Dedifferentiated amniotic fluid mesenchymal stem cell (primary cell): ENCODE measurements at regions not wholly inside any gene's neighbourhood (a gene's known extent, or its start where the extent isn't known, plus 50 kb on each side); places are given as distances from the start of the nearest gene placed in this dataset.
"Not testable (repeated sequence)": the region's sequence is repeated elsewhere in the genome, so short reads cannot be mapped to it uniquely, and the experiment has no call there.

Experiments
- DNase-seq: peaks from one replicate; pipeline ENCODE4 v3.0.0-alpha.2; 2016; ENCODE audit errors: extremely low spot score

DNA sequence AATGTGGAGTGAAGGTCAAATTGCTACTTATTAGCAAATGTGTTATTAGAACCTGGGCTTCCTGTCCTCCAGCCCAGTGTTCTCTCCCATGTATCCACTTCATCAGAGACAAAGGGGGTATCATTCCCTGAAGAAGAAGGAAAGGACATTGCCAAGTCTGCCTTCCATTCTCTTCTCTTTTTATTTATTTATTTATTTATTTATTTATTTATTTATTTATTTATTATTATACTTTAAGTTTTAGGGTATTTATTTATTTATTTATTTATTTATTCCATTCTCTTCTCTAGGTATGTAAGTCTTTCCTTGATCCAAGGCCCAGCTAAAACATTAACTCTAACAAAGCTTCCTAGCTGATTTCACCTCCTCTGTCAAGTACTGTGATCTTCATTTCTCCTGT is 277.8 kb upstream of the DNAJC19 start:
- DNase-seq, result no peak

DNA sequence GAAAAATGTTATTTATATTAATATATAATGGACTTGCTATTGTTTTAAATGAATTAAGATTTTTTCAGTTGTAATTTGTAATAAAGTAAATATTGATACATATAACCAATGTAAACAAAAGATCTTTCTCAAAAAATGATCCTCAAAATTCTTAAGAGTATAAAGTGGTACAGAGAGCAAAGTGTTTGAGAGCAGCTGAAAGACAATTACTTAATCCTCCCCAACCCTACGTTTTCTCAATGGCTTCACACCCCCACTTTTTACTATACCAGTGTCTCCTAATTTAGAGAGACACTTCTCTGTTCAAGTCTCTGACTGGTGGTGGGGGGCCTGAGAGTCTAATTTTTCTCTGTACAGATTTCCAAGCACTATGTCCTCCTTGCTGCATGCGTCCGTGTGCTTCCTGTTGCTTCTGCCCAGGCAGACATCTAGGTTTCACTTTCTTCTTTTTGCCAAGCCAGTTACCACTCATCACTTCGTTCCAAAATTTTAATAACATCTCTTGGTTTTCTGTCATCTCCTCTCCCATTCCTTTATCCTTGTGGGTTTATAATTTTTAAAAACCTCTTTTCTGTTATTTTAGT is 276.3 kb upstream of the DNAJC19 start:
- DNase-seq, result no peak

DNA sequence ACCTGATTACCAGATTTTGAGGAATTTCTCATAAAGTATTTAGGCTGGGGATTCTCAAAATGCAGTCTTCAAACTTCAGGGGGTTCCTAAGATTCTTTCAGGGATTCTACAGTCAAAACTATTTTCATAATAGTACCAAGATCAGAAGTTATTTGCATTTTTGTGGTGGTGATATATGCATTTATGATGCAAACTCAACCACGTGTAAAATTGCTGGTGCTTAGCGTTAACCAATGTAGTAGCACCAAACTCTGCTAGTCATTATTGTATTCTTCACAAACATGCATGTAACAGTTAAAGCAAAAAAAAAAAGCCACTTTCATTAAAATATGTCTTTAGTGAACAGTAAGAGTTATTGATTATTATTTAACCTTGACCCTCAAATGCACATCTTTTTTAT is 274.9 kb upstream of the DNAJC19 start:
- no peak for DNase-seq

DNA sequence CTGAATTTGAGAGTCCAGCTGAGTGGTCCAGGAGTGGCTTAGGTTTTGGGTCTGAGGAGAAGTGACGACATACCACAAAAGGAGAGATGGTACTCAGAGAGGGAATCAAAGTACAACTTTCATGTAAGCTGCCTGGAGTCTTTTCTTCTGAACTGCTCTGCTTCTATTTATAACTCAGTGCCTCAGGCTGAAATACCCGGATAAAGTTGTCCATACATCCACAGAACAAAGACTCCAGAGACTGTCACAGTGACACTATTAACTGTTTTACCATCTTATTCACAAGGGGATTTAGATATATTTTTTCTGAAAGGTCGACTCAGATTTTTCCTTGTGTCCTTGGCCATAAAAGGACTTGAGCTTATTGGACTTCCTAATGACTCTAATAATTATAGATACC is 264.3 kb upstream of the DNAJC19 start:
- no peak for DNase-seq

DNA sequence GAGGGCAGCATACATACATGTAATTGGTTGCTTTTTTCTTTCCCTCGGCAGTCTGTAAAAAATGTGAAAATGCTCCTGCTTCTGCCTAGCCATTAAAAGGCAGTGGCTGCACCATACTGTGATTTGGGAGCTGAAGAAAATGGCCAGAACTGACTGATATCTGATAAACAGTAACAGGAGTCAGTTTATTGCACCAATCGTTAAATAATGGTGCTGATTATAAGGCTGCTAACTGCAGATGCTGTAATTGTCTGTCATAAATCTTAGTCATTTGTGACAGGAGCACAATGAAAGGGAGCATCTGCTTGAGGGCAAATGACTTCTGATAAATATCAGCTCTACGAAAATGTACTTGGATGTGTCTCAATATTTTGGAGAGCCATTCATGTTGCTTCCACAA is 263.1 kb upstream of the DNAJC19 start:
- no peak for DNase-seq

DNA sequence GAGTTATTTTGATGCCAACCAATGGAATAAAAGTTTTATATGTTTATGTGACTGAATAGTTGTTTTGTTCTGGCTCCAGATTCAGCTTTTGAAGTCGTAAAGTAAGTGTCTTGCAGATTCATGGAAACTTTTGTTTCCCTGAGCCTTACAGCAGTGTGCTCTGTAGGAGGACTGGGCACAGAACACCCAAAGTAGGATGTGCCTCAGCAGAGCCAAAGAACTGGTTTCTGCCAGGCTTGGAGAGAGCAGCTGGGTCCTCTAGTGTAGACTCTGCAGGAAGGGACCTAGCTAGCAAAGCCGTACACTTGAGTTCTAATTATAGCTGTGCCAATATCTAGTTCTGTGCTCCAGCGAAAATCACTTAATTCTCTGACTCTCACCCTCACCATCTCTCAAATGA is 261.2 kb upstream of the DNAJC19 start:
- no peak for DNase-seq

DNA sequence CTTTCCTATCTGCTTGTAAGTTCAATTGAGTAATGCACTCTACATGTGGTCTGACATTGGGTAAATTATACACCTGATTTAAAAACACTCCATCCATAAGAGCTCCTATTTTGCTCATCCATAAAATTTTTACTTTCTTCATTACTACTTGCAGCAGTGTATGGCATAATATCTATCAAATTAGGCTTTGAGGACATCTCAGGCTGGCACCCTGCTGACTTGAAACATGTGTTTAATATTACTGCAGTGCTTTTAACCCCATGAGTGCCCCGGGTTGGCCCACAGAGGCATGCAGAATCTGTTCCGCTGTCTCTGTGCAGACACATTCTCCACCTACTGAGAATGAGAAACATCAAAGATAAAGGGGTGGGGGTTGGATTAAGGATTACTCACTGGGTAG is 249.9 kb upstream of the DNAJC19 start:
- no peak for DNase-seq

DNA sequence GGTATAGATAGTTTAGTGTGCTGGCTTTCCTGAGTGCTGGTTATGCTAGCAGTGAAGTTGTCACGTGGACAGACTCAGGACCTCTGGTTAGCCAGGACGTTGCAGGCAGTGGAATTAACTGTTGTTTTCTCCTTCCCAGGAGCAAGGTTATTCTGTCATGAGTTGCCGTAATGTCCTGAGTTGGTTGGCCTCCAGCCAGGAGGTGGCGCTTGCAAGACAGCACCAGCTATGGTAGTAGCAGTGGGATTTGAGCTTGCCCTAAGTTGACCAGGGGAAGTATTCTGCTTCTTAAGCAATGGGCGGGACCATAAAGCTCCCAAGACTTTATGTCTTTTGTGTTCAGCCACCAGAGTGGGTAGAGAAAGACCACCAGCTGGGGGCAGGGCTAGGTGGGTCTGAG is 240.7 kb upstream of the DNAJC19 start:
- no peak for DNase-seq

DNA sequence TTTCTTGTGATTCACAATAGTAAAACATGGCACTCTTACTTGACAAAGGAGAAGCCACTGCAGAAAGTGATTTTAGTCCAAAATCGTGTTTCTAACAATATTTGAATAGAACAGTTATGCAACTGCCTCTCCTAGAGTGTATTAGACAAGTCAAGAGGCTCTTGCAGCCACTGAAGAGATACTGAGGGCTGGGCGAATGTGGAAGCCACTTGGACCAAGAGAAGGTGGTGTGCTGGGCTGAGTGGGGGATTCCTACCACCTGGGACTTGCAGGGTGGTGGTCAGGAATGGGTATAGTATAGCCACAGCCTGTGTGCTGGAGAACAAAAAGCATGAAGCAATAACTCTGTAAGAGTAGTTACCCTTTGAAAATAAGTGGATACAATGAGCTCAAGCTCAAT is 223.8 kb upstream of the DNAJC19 start:
- no peak for DNase-seq

DNA sequence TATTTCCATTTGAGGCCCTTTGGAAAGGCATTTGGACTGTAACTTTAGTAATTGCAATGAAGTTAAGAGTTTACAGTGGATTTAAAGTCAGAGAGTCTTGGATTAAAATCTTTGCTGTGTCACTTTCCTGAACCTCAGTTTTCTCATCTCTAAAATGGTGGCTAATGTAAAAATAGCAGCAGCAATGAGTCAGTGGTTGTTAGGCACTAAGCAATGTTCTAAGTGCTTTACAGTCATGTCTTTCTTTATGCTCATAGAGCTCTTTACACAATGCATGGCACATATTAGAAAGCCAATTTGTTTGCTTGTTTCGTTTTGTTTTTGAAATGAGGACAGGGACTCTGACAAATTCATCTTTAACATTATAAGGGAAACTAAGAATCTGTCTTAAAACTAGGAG is 222.7 kb upstream of the DNAJC19 start:
- no peak for DNase-seq

DNA sequence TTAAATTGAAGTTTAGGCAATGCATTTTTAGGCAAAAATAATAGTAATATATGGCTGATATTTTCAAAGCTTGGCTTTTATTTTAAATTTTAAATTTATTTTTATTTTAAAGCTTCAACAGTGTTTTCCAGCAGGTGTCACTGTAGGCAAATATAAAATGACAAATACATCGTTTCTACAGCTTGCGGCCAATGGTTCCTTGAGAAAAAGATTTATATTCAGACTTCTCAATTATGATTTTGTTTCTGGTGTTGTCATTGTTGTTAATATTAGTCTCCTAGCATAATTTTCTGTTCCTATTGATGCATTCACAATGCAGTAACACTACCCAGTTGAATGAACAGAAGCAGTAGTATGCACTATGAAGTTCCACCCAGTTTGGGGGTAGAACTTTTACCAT is 220.7 kb upstream of the DNAJC19 start:
- peak; percentile 37 for DNase-seq

DNA sequence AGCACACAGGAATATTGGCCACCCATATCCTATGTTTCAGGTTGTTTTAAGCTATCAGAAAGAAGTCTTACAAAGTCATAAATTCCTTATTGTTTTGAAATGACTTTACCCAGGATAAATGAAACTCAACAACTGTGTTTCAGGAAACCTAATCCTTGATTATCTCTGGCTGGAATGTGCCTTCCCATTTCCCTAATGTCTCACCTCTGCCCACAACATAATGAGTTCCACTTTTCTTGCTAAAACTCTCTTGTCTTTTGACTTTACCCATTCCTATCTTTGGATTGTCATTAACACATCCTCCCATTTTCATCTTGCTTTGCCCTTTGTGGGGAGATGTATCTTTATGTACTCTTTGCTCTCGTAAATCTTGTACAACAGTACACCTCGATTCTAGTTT is 200.0 kb upstream of the DNAJC19 start:
- no peak for DNase-seq

DNA sequence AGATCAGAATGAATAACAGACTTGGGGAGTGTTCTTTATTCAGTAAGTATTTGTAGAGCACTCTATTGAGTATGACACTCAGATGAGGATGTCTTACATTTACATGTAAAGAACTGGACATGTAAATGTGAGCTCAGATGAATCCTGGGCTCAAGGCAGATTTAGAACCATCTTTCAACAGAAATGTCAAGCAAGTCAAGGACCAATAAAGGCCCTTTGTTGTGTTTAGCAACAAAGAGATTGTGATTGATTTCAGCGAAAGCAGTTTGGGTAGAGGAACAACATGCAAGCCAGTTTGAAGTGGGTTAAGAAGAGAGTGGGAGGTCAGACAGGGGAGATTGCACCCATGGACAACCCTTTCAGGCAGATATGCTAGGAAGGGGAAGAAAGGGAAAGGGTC is 194.2 kb upstream of the DNAJC19 start:
- no peak for DNase-seq

DNA sequence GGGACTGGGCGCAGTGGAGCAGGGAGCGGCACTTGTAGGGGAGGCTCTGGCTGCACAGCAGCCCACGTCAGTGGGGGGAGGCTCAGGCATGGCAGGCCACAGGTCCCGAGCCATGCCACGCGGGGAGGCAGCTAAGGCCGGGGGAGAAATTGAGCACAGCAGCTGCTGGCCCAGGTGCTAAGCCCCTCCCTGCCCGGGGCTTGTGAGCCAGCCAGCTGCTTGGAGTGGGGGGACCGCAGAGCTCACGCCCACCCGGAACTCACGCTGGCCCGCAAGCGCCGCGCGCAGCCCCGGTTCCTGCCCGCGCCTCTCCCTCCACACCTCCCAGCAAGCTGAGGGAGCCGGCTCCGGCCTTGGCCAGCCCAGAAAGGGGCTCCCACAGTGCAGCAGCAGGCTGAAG is 193.5 kb upstream of the DNAJC19 start:
- DNase-seq, result not testable (repeated sequence)

DNA sequence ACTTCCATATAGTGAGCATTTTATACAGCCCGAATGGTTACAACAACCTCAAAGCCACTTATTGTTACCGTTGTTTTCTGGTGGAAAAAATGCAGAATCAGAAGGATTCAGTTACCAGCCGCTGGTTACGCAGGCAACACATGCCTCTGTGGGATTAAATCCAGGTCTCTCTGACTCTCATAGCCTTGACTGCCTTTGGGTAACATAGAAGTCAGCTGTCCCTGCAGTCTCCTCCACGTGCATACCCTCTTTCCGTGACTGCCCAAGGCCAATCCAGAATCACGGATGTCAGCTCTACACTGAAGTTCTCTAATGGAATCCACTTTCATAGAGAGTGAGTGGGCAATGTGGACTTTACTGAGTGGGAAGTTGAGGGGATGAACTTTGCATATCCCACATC is 189.5 kb upstream of the DNAJC19 start:
- no peak for DNase-seq

DNA sequence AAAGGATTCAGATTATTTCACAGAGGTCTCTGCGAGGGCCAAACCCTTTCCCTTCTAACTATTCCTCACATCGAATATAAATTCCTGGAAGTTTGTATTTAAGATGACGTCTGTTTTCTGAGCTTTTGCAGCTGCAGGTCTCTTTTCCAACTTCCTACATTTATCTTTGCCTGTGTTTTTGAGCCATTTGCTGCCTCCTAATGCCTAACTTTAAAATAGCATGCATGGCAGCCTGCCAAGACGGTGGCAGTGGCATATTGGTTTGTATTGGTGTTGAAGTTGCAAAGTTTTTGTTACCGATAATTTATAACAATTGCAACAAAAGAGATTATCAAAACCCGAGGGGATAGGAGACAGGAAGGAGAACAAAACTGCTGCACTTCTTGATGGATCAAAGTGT is 187.1 kb upstream of the DNAJC19 start:
- DNase-seq, result peak; percentile 29

DNA sequence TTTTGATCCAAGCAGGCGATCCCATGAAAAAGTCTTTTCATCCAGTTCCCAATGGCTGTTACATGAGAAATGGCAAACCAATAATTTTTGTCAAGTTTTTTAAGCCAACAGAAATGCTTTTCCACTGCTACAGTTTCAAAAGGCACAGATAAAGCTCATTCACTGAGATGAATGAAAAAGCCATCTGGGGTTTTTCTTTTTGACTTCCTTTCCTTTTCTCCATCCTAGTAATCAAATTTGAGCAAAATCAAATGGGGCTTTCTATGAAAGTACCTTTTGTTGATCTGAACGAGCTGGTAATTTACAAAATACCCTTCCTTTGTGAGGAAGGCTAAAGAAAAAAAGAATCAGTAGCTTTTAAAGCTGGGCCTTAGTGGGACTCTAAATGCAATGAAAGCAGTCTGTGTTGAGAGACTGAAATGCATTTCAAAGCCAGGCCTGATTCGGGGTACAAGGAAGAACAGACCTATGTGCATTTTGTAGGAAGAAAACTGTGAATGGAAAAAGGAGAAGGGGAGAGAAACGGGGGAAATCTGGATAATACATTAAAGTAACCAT is 185.2 kb upstream of the DNAJC19 start:
- no peak for DNase-seq

DNA sequence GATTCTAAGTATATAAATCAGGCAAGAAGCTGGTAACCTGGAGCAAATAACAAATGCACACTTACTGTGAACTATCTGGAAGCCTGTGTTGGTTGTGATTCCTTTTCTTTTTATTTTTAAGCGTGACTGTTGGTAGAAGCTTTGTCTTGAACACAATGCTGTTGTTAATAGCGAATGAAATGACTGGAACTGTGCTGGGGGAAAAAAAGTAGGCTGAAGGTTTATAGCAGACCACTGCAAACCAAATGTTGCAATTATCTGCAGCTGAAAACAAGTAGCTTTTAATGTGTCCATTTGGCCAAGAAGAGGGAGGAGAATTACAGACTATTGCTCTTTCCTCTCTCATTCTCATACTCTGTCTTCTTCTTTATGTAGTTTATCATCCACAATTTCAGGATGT is 184.5 kb upstream of the DNAJC19 start:
- DNase-seq, result no peak

DNA sequence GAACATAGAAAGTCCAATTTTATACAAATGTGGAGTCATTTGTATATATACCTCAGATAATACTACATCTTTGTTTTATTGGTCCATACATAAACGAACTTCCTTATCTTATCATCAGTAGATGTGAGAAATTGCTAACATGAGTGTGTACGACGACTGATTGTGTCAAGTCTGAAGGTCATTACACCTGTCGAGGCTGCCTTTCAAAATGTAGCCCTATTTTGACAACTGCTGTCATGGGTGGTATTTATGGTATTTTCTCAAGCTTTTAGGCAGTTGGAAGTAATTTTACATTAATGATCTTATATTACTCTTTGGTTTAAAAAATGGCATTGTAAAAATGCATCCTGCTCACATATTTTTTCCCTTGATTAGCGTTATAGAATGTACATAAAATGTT is 183.7 kb upstream of the DNAJC19 start:
- DNase-seq, result no peak

DNA sequence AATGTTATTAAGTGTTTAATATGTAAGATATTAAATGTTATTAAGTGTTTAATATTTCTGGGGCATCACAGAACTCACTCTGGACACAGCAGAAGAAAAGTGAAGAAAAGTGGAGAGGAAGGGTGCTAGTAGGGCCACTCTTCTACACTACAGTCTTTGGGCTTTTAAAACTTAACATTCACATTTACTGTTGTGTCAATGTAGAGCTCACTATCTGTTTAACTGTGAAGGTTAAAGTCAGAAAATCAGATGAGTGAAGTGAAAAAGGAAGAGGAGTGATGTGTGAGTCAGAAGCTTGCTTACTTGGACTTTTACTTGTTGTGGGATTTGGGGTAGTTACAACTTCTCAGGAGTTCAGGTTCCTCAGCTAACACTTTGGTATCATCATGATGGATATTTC is 145.3 kb upstream of the DNAJC19 start:
- DNase-seq, result no peak

DNA sequence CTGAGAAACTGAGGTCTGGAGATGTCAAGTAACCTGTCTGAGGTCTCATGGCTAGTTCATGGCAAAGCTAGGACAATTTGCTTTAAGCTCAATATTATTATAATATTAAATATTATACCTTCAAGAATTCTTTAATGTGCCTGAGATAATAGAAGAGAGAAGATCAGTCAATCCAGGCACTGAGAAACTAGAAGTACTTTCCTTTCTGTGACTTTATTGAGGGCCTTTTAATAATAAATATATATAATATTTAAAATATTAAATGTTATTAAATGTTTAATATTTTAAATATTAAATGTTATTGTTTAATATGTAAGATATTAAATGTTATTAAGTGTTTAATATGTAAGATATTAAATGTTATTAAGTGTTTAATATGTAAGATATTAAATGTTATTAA is 144.3 kb upstream of the DNAJC19 start:
- no peak for DNase-seq

DNA sequence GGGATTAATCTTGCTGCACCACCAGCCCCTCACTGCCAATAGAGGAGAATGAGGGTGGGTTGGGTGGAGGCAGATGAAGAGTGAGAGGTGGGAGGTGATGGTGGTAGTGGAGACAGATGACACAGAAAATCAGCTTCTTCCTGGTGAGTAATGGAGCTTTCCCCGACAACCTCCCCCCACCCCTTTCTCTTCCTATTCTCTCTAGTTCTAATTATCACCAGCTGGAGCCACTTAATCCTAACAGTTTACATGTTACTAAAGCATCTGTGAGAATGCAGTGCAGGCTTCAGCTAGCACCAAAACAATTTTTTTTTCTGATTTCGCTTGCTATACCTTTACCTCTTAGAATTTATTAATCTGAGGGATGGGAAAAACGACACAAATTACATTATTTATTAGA is 116.1 kb upstream of the DNAJC19 start:
- no peak for DNase-seq

DNA sequence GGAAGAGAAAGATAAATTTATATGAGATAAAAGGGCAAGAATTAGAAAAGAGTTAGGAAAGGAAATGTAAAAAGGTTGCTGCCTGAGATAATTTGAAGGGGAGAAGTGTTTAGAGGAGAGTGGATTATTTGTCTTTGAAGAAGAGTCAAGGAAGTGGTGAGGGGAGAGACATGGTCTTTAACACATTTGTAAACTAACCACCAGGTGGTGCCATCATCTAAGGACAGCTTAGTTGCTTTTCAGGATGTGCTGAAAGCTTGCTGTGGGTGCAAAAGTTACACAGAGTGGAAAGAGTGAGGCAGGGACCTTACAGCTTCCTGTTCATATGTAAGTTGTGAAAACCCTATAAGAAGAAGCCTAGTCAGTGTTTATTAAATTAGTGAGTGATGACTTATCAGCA is 114.1 kb upstream of the DNAJC19 start:
- DNase-seq, result no peak

DNA sequence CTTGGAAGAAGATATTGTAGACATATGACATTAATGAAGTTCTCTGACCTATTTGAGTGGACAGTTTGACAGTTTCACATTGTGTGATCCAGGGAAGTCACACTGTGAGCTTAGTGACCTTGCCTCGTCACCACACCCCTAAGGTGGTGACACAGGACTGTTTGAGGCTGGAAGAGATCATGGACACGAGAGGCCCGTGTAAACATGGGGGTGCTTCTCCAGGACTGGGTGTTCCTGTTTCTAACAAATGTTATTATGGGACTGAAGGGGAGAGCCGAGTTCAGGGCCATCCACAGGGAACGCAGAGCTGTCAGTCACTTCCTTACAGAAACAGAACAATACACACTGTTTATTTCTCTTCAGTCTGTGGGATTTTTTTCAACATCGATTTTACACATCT is 96.5 kb upstream of the DNAJC19 start:
- no peak for DNase-seq
